AG09319 (cell line): ENCODE measurements at regions not wholly inside any gene's neighbourhood (a gene's known extent, or its start where the extent isn't known, plus 50 kb on each side); places are given as distances from the start of the nearest gene placed in this dataset.
"Not testable (repeated sequence)": the region's sequence is repeated elsewhere in the genome, so short reads cannot be mapped to it uniquely, and the experiment has no call there.

Experiments used
- DNase-seq: peaks from one replicate; pipeline ENCODE4 v3.0.0-alpha.2; 2010; ENCODE audit warnings: low read depth; ENCODE audit errors: extremely low read depth
- TF ChIP-seq, protein P1 (sequence below): IDR thresholded peaks from 2 replicates; pipeline ENCODE4 v1.5.1; 2011; ENCODE audit warnings: low read depth, mild to moderate bottlenecking, inconsistent platforms, low read length, moderate library complexity

DNA sequence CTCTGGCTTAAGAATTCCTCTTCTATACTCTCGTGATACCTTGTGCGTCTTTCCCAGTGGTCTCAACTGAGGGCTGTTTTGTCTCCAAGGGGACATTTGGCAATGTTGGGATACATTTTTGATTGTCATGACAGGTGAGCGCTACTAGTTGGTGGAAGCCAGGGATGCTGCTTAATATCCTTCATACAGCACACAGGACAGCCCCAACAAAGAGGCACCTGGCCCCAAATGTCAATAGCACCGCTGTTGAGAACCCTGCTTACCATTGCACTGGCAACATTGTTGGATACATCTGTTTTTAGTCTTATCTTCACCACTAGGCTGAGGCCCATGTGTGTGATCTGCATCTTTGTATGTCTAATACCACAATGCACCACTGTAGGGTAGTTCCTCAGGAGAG lies 114.1 kb downstream of the C9orf152 start:
- TF ChIP-seq, protein P1, sequence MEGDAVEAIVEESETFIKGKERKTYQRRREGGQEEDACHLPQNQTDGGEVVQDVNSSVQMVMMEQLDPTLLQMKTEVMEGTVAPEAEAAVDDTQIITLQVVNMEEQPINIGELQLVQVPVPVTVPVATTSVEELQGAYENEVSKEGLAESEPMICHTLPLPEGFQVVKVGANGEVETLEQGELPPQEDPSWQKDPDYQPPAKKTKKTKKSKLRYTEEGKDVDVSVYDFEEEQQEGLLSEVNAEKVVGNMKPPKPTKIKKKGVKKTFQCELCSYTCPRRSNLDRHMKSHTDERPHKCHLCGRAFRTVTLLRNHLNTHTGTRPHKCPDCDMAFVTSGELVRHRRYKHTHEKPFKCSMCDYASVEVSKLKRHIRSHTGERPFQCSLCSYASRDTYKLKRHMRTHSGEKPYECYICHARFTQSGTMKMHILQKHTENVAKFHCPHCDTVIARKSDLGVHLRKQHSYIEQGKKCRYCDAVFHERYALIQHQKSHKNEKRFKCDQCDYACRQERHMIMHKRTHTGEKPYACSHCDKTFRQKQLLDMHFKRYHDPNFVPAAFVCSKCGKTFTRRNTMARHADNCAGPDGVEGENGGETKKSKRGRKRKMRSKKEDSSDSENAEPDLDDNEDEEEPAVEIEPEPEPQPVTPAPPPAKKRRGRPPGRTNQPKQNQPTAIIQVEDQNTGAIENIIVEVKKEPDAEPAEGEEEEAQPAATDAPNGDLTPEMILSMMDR = no peak
- no peak for DNase-seq

GRCh38 chr9:110095161-110095595 lies 112.8 kb downstream of the C9orf152 start:
- TF ChIP-seq, protein P1 = no peak
- no peak for DNase-seq

GRCh38 chr9:110095776-110096175 lies 112.2 kb downstream of the C9orf152 start:
- TF ChIP-seq, protein P1 = no peak

GRCh38 chr9:110096674-110097073 lies 111.3 kb downstream of the C9orf152 start:
- DNase-seq = not testable (repeated sequence)

More at GRCh38 chr9:110095776-110096175, 112.2 kb downstream of the C9orf152 start:
- DNase-seq = no peak

- DNase-seq = no peak
These were observed 108.5 kb downstream of the C9orf152 start for GRCh38 chr9:110099236-110100095.

DNA sequence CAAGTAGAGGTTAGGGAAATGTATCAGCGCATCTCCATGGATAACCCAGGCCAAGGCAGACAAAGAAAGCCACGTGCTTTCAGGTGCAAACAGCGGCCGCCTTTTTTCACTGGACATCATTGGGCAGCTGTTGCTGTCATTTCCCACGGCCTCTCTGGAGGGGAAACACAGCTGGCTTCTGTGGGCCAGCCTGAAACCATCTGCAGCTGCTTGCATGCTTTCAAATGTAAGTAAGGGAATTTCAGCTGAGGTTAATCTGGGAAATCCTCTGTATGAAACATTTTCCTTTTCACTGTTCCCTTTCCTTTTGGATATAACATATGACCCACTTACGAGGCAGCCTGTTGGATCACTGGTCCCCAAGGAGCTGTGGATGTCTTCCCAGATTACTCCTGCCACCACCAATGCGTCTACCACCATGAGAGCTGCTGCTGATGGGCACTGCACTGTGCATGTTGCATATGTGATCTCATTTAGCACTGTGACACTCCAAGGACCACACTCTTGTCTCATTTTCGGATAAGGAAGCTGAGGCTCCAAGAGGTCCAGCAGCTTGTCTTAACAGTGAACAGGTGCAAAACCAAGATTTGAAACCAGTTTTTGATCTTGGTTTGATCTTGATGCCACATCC lies 106.3 kb downstream of the C9orf152 start:
- TF ChIP-seq, protein P1 = no peak
- DNase-seq = no peak

More at GRCh38 chr9:110099236-110100095, 108.5 kb downstream of the C9orf152 start:
- TF ChIP-seq, protein P1 = no peak

- no peak for DNase-seq
- TF ChIP-seq, protein P1 = no peak
These were observed 104.7 kb downstream of the C9orf152 start for GRCh38 chr9:110103257-110103656.
